SK-N-SH (cell line): ENCODE measurements at regions not wholly inside any gene's neighbourhood (a gene's known extent, or its start where the extent isn't known, plus 50 kb on each side); places are given as distances from the start of the nearest gene placed in this dataset.

Experiments
- CTCF ChIA-PET: fragments of 300-600, 350-600 bp; formaldehyde crosslinking; extraction: SDS; loops from one replicate; lab custom pipeline; 2021; lab: Yijun Ruan, JAX
- POLR2A ChIA-PET: fragments of 350-600 bp; sonication (Branson Sonifier 250); formaldehyde crosslinking; extraction: SDS; loops from one replicate; lab custom pipeline; 2020; ENCODE audit warnings: antibody characterized with exemption, inconsistent platforms; lab: Yijun Ruan, JAX
- DNase-seq: peaks from one replicate; pipeline ENCODE4 v3.0.0; 2012
- H2AFZ ChIP-seq: fragments of 200-600 bp; sonication (generic); 2 replicates; pipeline ENCODE4 v1.8.1; 2016; ENCODE audit warnings: antibody characterized with exemption, mild to moderate bottlenecking, low read depth
- H3F3A ChIP-seq: fragments of 200-600 bp; sonication (generic); replicated peaks from 2 replicates; pipeline ENCODE3; 2016; ENCODE audit warnings: antibody characterized with exemption, mild to moderate bottlenecking; ENCODE audit not compliant: insufficient read depth
- H3K27ac ChIP-seq, 2 experiments: fragments of 200-500 bp in 1 of 2; fragments of 200-600 bp in 1 of 2; sonication (Bioruptor generic) in 1 of 2; sonication (generic), shearing (Covaris generic) in 1 of 2; 2 replicates each; pipeline versions ENCODE4 v1.5.1 to v1.6.1; 2014 to 2016; ENCODE audit warnings: low read depth in 2 of 2, inconsistent platforms in 1 of 2, low read length in 1 of 2, mild to moderate bottlenecking in 1 of 2, mixed read lengths in 1 of 2
- H3K27me3 ChIP-seq: fragments of 200-600 bp; sonication (generic), shearing (Covaris generic); 2 replicates; pipeline ENCODE4 v1.6.1; 2016; ENCODE audit warnings: mixed run types; ENCODE audit not compliant: insufficient read depth
- H3K36me3 ChIP-seq, 2 experiments: fragments of 200-500 bp in 1 of 2; fragments of 200-600 bp in 1 of 2; sonication (Bioruptor generic) in 1 of 2; sonication (generic) in 1 of 2; replicated peaks in 1 of 2; 2 replicates each; pipeline versions ENCODE3 to v1.5.1; 2014 to 2016; ENCODE audit warnings: low read length in 1 of 2, mild to moderate bottlenecking in 1 of 2; ENCODE audit not compliant: insufficient read depth in 2 of 2, control insufficient read depth in 1 of 2
- H3K4me1 ChIP-seq, 2 experiments: fragments of 200-500 bp in 1 of 2; fragments of 200-600 bp in 1 of 2; sonication (Bioruptor generic) in 1 of 2; sonication (generic), shearing (Covaris generic) in 1 of 2; 2 replicates each; pipeline versions ENCODE4 v1.5.1 to v1.6.1; 2014 to 2016; ENCODE audit warnings: low read depth in 1 of 2, low read length in 1 of 2, mixed run types in 1 of 2; ENCODE audit not compliant: insufficient read depth in 2 of 2, control insufficient read depth in 1 of 2
- H3K4me2 ChIP-seq: fragments of 200-600 bp; sonication (generic), shearing (Covaris generic); 2 replicates; pipeline ENCODE4 v1.6.1; 2017; ENCODE audit warnings: mixed run types
- H3K4me3 ChIP-seq, 2 experiments: fragments of 200-500 bp in 1 of 2; fragments of 200-600 bp in 1 of 2; sonication (Bioruptor generic) in 1 of 2; sonication (generic), shearing (Covaris generic) in 1 of 2; 2 replicates each; pipeline versions ENCODE4 v1.5.1 to v1.8.1; 2014 to 2016; ENCODE audit warnings: low read depth in 2 of 2, inconsistent platforms in 1 of 2, low read length in 1 of 2, mild to moderate bottlenecking in 1 of 2, mixed read lengths in 1 of 2, moderate library complexity in 1 of 2
- H3K79me2 ChIP-seq: fragments of 200-600 bp; sonication (generic); 2 replicates; pipeline ENCODE4 v1.8.1; 2017; ENCODE audit warnings: mild to moderate bottlenecking; ENCODE audit not compliant: insufficient read depth
- H3K9ac ChIP-seq: fragments of 200-600 bp; sonication (generic); 2 replicates; pipeline ENCODE4 v1.6.1; 2017; ENCODE audit warnings: mixed run types
- H3K9me2 ChIP-seq: fragments of 200-600 bp; sonication (generic); 2 replicates; pipeline ENCODE4 v1.6.1; 2017; ENCODE audit warnings: mixed run types
- H3K9me3 ChIP-seq: fragments of 200-600 bp; sonication (generic); 2 replicates; pipeline ENCODE4 v1.6.1; 2017; ENCODE audit warnings: mixed run types, mild to moderate bottlenecking, moderate library complexity
- H4K20me1 ChIP-seq: fragments of 200-600 bp; sonication (generic); 2 replicates; pipeline ENCODE4 v1.6.1; 2017; ENCODE audit warnings: mild to moderate bottlenecking, mixed run types; ENCODE audit not compliant: insufficient read depth
- CHD2 ChIP-seq: fragments of 150-350 bp; IDR thresholded peaks from 2 replicates; pipeline ENCODE4 v1.6.1; 2018; ENCODE audit warnings: low read length; ENCODE audit not compliant: partially characterized antibody
- ELF1 ChIP-seq: IDR thresholded peaks from 2 replicates; pipeline ENCODE4 v1.4.0; 2012
- EP300 ChIP-seq, 2 experiments: IDR thresholded peaks; 2 replicates each; pipeline versions ENCODE4 v1.4.0 to v1.6.1; 2012; ENCODE audit warnings: borderline replicate concordance in 1 of 2, low read depth in 1 of 2, low read length in 1 of 2
- FOSL2 ChIP-seq: IDR thresholded peaks from 2 replicates; pipeline ENCODE4 v1.4.0; 2012; ENCODE audit warnings: low read depth, mild to moderate bottlenecking, moderate library complexity, borderline replicate concordance
- FOXJ3 ChIP-seq: sonication (generic); formaldehyde crosslinking; IDR thresholded peaks from 2 replicates; pipeline ENCODE4 v1.5.1; 2020; ENCODE audit warnings: mild to moderate bottlenecking, missing genetic modification reagents
- FOXM1 ChIP-seq: IDR thresholded peaks from 2 replicates; pipeline ENCODE4 v1.4.0; 2012; ENCODE audit warnings: low read depth, mild to moderate bottlenecking
- GABPA ChIP-seq: IDR thresholded peaks from 2 replicates; pipeline ENCODE4 v1.4.0; 2012; ENCODE audit warnings: low read depth, mild to moderate bottlenecking
- IRF3 ChIP-seq: fragments of 150-350 bp; IDR thresholded peaks from 2 replicates; pipeline ENCODE4 v1.6.1; 2016; ENCODE audit warnings: mild to moderate bottlenecking, low read depth, low read length
- JUND ChIP-seq: IDR thresholded peaks from 2 replicates; pipeline ENCODE4 v1.4.0; 2012
- MEF2A ChIP-seq: IDR thresholded peaks from 2 replicates; pipeline ENCODE4 v1.4.0; 2012; ENCODE audit warnings: low read depth, borderline replicate concordance
- NRF1 ChIP-seq: IDR thresholded peaks from 2 replicates; pipeline ENCODE4 v1.6.1; 2012; ENCODE audit warnings: low read depth, mild to moderate bottlenecking, low read length
- RAD21 ChIP-seq: IDR thresholded peaks from 2 replicates; pipeline ENCODE4 v1.6.1; 2012; ENCODE audit warnings: mild to moderate bottlenecking, low read length
- RCOR1 ChIP-seq: fragments of 150-350 bp; IDR thresholded peaks from 2 replicates; pipeline ENCODE4 v1.6.1; 2017; ENCODE audit warnings: antibody characterized with exemption, low read length
- RFX5 ChIP-seq: IDR thresholded peaks from 2 replicates; pipeline ENCODE4 v1.6.1; 2012; ENCODE audit warnings: mild to moderate bottlenecking, improper control_type of control experiment, low read length
- TAF1 ChIP-seq: IDR thresholded peaks from 2 replicates; pipeline ENCODE4 v1.6.1; 2012; ENCODE audit warnings: low read depth, mild to moderate bottlenecking, low read length, moderate library complexity, borderline replicate concordance
- TCF12 ChIP-seq: IDR thresholded peaks from 2 replicates; pipeline ENCODE4 v1.4.0; 2012
- TEAD4 ChIP-seq: IDR thresholded peaks from 2 replicates; pipeline ENCODE4 v1.4.0; 2012; ENCODE audit warnings: mild to moderate bottlenecking, borderline replicate concordance; ENCODE audit not compliant: insufficient read depth
- WGBS: methylation state at CpG from one replicate; pipeline ENCODE4 v1.1.6; 2017; ENCODE audit warnings: low lambda C conversion rate; 5-methylcytosine and 5-hydroxymethylcytosine counted together
- TF ChIP-seq, protein P1 (sequence below): fragments of 200-600 bp; sonication (generic); IDR thresholded peaks from 2 replicates; pipeline ENCODE4 v1.6.1; 2017; ENCODE audit warnings: antibody characterized with exemption, mild to moderate bottlenecking, moderate library complexity

DNA sequence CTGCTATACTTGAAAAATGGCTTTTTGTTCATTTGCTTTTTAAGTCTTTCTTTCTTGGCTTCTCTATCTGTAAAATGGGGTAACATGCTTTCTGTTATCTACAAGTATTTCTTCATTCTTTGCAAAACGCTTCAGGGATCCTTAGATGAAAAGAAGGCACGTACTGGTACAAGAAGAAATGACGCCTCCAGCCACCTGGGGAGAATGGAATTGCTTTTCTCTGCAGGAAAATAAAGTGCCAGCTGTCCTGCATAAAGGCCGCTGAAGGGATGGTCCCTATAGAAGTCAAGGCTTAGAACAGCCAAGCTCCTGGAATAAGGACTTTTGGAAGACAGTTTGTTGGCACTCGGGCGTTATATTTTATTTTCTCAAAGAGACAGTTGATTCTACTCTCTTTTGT is 210.8 kb upstream of the RASGEF1B start (continued):
- TF ChIP-seq IRF3 (no peak), MEF2A (no peak), NRF1 (no peak), RAD21 (no peak)
- TF ChIP-seq, all 33 proteins: peak for 0

DNA sequence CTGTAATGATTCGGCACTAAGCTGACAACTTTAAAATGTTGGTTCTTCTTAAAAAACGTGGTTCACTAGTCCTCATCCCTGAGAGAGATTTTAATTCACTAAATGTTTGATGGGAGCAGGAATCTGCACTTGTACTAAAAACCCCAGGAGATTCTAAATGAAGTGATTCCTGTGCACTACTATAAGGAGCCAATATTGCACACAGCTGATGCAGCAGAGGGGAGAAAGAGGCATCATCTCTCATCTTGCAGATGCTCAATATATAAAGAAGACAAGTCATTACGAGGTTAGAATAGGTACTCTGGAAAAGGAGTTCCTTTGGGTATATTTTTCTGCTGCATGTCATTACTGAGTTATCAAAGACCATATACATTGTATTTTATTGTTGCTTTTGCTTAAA is 207.6 kb upstream of the RASGEF1B start:
- Histone ChIP-seq H3K9me3 (no peaks in the 10 kb centered on the region), H3K4me2 (no peak overlapping the region), H3K79me2 (no peaks in the 10 kb centered on the region), H3K9ac (no peak overlapping the region), H3K27me3 (no peaks in the 10 kb centered on the region), H3K36me3 (no peaks in the 10 kb centered on the region), H3K9me2 (no peaks in the 10 kb centered on the region), H3K4me3 (no peak overlapping the region), H4K20me1 (no peaks in the 10 kb centered on the region), H2AFZ (no peak overlapping the region), H3F3A (no peaks in the 10 kb centered on the region), H3K27ac (no peak overlapping the region), H3K4me1 (no peaks in the 10 kb centered on the region)
- DNase-seq, result no peak
- WGBS, result 2% methylated on average over 3 of the region's 3 CpGs
- TF ChIP-seq, protein P1, sequence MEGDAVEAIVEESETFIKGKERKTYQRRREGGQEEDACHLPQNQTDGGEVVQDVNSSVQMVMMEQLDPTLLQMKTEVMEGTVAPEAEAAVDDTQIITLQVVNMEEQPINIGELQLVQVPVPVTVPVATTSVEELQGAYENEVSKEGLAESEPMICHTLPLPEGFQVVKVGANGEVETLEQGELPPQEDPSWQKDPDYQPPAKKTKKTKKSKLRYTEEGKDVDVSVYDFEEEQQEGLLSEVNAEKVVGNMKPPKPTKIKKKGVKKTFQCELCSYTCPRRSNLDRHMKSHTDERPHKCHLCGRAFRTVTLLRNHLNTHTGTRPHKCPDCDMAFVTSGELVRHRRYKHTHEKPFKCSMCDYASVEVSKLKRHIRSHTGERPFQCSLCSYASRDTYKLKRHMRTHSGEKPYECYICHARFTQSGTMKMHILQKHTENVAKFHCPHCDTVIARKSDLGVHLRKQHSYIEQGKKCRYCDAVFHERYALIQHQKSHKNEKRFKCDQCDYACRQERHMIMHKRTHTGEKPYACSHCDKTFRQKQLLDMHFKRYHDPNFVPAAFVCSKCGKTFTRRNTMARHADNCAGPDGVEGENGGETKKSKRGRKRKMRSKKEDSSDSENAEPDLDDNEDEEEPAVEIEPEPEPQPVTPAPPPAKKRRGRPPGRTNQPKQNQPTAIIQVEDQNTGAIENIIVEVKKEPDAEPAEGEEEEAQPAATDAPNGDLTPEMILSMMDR, result no peak
- TF ChIP-seq TEAD4 (no peak), RFX5 (no peak)
- ChIA-PET CTCF (no interaction called here), POLR2A (no interaction called here)

DNA sequence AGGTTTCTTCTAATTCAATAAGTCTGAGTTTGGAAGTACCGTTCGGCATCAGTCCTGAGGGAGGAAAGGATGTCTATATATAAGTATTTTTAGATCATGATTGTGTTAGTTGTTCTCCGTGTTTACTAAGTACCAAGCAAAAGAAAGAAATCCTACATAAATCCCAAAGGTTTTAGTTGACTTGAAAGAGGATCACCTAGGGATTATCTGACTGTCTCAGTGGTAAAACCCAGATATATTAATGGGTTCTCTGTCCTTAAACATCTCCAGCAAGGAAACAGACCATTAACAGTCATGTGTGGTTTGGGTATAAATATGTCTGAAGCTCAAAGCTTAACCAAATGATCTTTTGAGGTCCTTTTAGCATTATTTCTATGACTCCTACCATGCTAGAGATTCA is 207.1 kb upstream of the RASGEF1B start:
- ChIA-PET CTCF (no interaction called here), POLR2A (no interaction called here)
- TF ChIP-seq TAF1, result no peak
- no peak for TF ChIP-seq TCF12
- no peak for TF ChIP-seq EP300 (IDR thresholded peaks at IDR 0.05; ENCODE audit: borderline replicate concordance in 1 of 2, low read depth in 1 of 2, low read length in 1 of 2)
- no peak for TF ChIP-seq TEAD4
- no peak for TF ChIP-seq JUND
- TF ChIP-seq CHD2, result no peak
- no peak for TF ChIP-seq FOXM1
- no peak for TF ChIP-seq RFX5
- no peak for TF ChIP-seq ELF1
- no peak for TF ChIP-seq FOSL2
- TF ChIP-seq GABPA, result no peak
- TF ChIP-seq FOXJ3 (CRISPR knock-in tag), result no peak
- no peak for TF ChIP-seq RCOR1
- no peak for TF ChIP-seq NRF1
- no peak for TF ChIP-seq RAD21
- Histone ChIP-seq H3F3A (no peaks in the 10 kb centered on the region), H3K9me2 (no peaks in the 10 kb centered on the region), H3K4me2 (no peak overlapping the region), H3K4me3 (no peak overlapping the region), H2AFZ (no peak overlapping the region), H3K9ac (no peak overlapping the region), H3K36me3 (no peaks in the 10 kb centered on the region), H3K9me3 (no peaks in the 10 kb centered on the region), H4K20me1 (no peaks in the 10 kb centered on the region), H3K27ac (no peak overlapping the region), H3K4me1 (no peaks in the 10 kb centered on the region), H3K79me2 (no peaks in the 10 kb centered on the region), H3K27me3 (no peaks in the 10 kb centered on the region)
- WGBS, result 17% methylated on average over 3 of the region's 3 CpGs
- DNase-seq, result no peak
